Neuron (in vitro differentiated cells): ENCODE measurements at regions not wholly inside any gene's neighbourhood (a gene's known extent, or its start where the extent isn't known, plus 50 kb on each side); places are given as distances from the start of the nearest gene placed in this dataset.

Experiments used
- H2AFZ ChIP-seq: one replicate; pipeline ENCODE4 v1.6.1; 2013; ENCODE audit warnings: low read depth, mild to moderate bottlenecking, inconsistent platforms, low read length, moderate library complexity
- H3K27me3 ChIP-seq: one replicate; pipeline ENCODE4 v1.6.1; 2013; ENCODE audit warnings: low read length; ENCODE audit not compliant: insufficient read depth
- H3K36me3 ChIP-seq: one replicate; pipeline ENCODE4 v1.6.1; 2013; ENCODE audit warnings: low read length; ENCODE audit not compliant: insufficient read depth
- H3K4me1 ChIP-seq: one replicate; pipeline ENCODE4 v1.6.1; 2013; ENCODE audit warnings: low read length; ENCODE audit not compliant: insufficient read depth
- H3K4me3 ChIP-seq: 2 replicates; pipeline ENCODE4 v1.5.1; 2013; ENCODE audit warnings: mild to moderate bottlenecking, low read length, moderate library complexity
- H3K9me3 ChIP-seq: one replicate; pipeline ENCODE4 v1.6.1; 2013; ENCODE audit warnings: low read length

DNA sequence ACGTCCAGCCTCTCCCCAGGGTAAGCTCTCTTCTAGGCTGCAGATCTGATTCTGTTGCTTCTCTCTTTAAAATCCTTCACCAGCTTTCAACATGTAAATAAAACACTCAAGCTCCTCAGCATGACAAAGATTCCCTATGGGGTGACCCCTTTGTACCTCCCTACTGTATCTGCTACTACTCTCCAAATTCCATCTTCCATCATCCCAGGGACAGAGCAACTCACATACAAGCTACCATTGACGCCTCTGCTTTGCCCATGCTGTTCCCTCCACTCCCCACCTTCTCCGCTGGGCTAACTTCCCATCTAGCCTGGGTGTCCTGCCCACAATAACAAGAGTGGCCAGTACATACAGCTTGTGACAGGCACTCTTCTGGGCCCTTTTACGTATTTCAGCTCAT, 207.5 kb upstream of the ZBED5 start:
- H3K9me3 ChIP-seq, result no peaks in the 10 kb centered on the region
- H3K4me3 ChIP-seq, result no peak overlapping the region
- H3K36me3 ChIP-seq, result no peaks in the 10 kb centered on the region
- H3K27me3 ChIP-seq, result no peaks in the 10 kb centered on the region
- H2AFZ ChIP-seq, result no peak overlapping the region
- no peaks in the 10 kb centered on the region for H3K4me1 ChIP-seq

DNA sequence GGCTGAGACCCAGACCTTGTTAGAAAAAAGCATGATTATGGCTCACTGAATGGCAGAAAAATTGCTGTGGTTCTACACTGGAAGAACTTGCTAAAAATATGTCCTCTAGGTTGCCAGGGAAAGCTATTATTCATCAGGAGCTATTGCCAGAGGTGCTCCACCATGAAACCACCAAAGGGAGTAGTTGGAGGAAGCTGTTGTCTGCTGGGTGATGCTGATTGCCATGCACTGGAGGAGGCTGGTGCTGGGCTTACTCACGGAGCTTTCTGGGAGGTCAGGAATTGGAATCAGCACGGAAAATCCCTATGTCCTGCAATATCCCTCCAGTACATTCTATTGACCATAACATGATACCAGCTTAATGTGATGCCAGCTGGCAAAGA, 199.6 kb upstream of the ZBED5 start:
- H3K36me3 ChIP-seq, result no peaks in the 10 kb centered on the region
- no peaks in the 10 kb centered on the region for H3K27me3 ChIP-seq
- H3K9me3 ChIP-seq, result peaks cover 3% of the 10 kb centered on the region
- H3K4me1 ChIP-seq, result no peaks in the 10 kb centered on the region
- H3K4me3 ChIP-seq, result no peak overlapping the region
- H2AFZ ChIP-seq, result no peak overlapping the region

DNA sequence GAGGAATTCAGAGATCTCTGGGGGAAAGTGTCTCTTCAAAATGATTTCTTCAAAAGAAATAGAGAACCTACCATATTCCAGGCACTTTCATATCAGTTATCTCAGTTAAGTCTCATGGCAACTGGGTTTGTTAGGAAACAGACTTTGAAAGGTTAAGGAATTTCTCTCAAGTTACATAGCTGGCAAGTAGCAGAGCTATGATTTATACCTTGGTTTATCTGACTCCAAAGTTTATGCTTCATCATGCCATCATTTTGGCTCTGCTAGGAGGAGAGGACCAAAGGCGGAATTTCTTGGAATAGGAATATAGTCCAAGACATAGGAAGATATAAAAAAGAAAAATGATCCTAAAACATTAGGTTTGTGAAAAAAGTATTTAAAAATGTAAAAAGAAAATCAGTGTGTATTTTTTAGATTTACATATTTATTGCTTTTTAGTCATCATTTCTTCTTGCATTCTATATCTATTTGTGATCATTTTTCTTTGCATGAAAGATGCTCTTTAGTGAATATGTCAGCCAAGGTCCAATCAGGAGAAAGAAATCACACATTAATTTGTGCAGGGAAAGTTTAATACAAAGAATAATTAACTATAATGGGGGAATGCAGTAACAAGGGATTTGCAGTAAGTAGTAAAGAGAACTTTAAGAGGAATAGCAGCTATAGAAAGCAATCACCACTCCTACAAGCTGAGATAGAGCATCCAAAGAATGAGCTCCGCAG, 199.1 kb upstream of the ZBED5 start:
- Histone ChIP-seq H3K4me3 (no peak overlapping the region), H3K9me3 (peaks cover 3% of the 10 kb centered on the region), H3K36me3 (no peaks in the 10 kb centered on the region), H2AFZ (no peak overlapping the region), H3K27me3 (no peaks in the 10 kb centered on the region), H3K4me1 (no peaks in the 10 kb centered on the region)

DNA sequence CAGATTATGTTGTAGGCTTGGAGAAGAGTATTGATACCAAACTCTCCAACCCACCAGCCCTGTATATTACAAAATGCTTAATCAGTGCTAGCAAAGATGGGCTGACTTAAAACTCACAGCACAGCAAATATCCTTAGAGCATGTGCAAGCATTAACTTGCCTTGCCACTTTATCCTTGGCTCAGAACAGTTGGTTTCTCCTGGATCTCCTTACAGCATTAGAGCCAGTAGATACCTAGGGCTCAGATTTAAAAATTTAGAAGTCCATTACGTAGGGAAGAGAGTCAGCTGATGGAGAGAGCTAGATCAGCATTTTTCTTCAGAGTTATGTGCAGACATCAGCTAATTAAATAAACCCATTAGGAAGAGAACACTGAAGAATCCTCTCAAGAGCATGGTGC, 198.5 kb upstream of the ZBED5 start:
- H3K4me1 ChIP-seq, result no peaks in the 10 kb centered on the region
- no peak overlapping the region for H3K4me3 ChIP-seq
- H3K9me3 ChIP-seq, result peaks cover 3% of the 10 kb centered on the region
- no peak overlapping the region for H2AFZ ChIP-seq
- no peaks in the 10 kb centered on the region for H3K27me3 ChIP-seq
- no peaks in the 10 kb centered on the region for H3K36me3 ChIP-seq

DNA sequence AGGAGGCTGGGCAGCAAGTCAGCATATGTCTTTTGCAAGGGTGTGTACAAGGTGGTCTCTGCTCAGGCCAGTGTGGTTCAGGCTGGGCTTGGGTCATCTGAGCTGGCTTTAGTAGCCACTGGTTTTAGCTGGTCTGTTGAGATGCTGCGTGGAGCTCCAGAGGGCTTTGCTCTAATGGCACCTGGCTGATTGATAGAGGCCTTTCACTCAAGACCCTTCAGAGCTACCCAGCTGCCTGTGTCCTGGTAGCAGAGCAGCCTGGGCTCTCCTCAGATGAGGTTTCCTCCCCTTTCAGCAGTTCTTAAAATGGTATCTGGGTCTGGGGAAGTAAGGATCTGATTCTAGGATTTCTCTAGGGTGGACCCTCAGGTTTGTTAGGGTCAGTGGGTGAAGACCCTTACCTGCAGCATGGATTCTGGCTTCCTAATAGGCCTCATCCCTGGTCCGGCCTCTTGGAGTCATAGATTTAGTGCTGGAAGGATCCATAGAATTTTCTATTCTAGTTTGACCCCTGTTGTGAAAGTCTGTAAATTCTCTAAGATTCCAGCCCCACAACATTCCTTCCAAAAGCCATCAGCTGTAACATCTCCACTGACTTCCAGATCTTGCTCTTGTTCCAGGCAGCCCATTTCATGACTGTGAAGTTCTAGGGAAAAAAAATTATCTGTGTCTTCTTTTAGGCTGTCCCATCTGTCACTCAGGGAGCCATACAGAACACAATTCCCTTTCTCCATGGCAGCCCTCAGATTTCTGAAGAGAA, 190.2 kb upstream of the ZBED5 start:
- Histone ChIP-seq H3K36me3 (no peaks in the 10 kb centered on the region), H3K4me3 (no peak overlapping the region), H3K9me3 (no peaks in the 10 kb centered on the region), H3K27me3 (peaks cover 4% of the 10 kb centered on the region), H3K4me1 (no peaks in the 10 kb centered on the region), H2AFZ (no peak overlapping the region)

DNA sequence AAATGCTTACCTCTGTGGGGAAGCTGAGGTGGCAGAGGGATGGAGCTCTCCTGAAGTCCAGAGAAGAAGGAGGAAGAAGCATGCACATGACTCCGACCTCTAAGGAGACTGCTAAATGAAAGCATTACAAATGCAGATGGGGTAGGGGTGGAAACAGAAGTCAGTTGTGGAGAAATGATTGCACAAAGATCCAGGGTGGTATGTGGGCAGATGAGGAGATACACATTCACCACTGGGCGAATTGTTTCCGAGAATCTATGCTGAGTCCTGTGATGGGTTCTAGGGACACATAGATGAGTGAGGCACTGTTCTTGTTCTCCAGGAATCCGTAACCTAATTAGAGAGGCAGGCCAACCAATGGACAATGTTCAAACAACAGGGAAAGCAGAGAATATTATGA, 188.9 kb upstream of the ZBED5 start:
- Histone ChIP-seq H3K4me3 (no peak overlapping the region), H3K36me3 (no peaks in the 10 kb centered on the region), H2AFZ (no peak overlapping the region), H3K4me1 (no peaks in the 10 kb centered on the region), H3K27me3 (peaks cover 4% of the 10 kb centered on the region), H3K9me3 (no peaks in the 10 kb centered on the region)

DNA sequence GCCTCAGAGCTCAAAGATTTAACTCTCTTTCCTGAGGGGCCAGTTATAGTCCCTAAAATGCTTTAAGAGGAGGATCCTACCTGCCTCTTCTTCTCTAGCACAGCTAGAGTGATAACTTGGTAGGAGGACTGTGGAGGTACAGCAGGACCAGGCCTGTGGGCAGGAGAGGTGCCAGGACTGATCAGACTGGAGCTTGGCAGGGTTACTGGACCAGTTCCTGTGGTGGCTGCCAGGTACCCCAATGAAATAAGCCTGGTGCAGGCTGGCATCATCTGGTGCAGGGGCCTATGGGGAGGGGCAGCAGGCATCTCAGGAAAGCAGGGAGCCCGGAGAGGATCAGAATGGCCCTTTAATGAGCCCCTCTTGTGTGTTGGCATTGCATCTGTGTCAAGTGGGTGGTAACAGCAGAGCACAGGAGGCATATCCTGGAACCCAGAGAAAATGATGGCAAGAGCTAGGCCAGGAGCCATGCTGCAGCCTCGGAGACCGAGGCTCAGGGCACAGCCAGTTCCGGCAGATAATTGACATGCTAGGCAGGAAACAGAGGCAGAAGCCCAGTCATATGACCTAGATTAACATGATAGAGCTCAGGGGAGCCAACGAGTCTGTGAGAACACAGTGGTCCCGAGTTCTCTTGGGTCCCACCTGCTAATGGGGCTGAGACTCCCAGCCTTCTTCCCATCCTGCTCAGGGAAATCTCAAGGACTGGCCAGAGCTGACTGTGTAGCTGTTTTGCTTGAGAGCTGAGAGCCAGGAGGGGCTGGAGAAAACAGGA, 187.5 kb upstream of the ZBED5 start:
- Histone ChIP-seq H3K36me3 (no peaks in the 10 kb centered on the region), H3K4me3 (no peak overlapping the region), H3K27me3 (peaks cover 4% of the 10 kb centered on the region), H3K9me3 (no peaks in the 10 kb centered on the region), H3K4me1 (no peaks in the 10 kb centered on the region), H2AFZ (no peak overlapping the region)

DNA sequence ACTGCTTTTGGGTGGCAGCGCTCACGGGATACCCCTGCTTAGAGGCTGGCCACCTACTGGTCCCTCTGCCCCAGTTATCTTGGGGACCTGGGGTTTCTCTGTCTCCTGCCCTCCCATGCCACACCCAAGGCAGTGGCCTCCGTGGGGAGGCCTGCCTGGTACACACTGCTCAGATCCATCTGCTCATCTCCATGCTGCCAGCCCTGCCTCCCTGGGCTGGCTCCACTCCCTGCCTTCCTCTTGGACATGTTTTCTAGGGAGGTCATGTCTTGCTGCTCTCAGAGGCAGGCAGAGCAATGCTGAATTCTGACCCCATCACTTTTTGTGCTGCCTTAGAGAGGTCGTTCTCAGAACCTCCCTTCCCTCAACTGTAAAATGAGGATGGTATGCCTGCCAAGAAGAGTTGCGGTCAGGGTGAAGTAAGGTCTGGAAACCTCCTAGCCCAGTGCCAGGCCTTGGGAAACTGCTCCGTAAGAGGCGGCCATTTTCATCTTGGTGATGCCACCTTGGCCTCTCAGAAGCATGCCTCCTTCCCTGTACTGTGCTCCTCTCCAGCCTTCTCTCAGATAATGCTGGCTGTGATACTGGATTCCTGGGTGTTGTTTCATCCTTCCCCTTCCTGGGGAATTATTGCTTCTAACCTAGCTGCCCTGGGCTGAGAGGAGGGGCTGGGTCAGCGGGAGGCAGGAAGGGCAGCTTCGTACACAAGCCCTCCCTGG, 186.4 kb upstream of the ZBED5 start:
- Histone ChIP-seq H3K36me3 (no peaks in the 10 kb centered on the region), H3K4me1 (no peaks in the 10 kb centered on the region), H2AFZ (no peak overlapping the region), H3K4me3 (no peak overlapping the region), H3K27me3 (peaks cover 4% of the 10 kb centered on the region), H3K9me3 (no peaks in the 10 kb centered on the region)

DNA sequence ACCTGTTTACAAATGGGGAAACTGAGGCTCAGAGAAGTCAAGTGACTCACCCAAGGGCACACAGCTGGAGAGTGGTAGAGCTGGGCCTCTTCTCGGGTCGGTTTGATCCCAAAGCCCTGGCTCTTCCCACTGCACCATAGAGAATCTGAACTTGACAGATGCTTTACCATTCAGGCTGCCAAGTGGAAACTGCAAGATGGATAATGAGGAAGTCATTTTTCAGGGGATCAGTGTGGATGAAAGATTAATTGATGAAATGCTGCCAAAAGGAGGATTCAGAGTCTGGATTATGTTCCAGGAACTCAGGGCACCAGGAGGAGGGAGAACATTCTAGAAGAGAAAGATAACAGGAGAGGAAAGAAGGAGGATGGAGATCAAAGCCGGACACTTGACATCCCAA, 185.9 kb upstream of the ZBED5 start:
- Histone ChIP-seq H3K36me3 (no peaks in the 10 kb centered on the region), H3K27me3 (peaks cover 4% of the 10 kb centered on the region)

DNA sequence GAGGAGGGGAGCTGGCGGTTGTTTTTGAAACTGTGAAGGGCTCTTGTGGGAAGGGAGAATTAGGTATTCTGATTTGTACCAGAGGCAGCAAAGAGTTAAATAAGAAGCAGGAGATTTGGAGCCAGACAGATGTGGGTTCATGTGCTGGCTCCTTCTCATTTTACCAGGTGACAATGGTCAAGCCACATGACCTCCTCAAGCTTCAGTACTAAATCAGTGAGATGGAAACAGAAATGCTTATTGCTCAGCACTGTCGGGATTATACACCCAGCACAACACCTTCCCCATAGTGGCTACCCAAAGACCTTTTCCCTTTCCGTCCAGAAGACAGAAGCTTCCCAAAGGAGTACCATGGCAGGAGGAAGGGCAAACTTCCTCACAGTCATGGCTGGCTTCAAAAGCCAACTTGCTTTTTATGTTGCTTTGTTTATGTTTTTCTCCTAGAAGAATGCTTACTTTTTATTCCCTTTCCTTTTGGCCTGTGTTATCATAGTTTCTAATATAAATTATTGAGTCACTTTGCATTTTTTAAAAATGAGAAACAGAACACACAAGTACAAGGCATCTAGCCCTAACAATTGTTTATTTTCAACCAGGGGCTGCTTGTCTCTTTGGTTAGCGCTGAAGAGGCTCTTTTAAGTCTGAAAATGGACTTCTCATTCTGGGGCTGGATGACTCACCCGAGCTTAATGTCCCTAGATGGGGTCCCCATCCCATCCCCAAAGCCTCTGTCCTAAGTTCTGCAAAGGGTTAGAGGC, 181.5 kb upstream of the ZBED5 start:
- Histone ChIP-seq H3K9me3 (no peaks in the 10 kb centered on the region), H3K36me3 (no peaks in the 10 kb centered on the region), H2AFZ (no peak overlapping the region), H3K4me1 (no peaks in the 10 kb centered on the region), H3K4me3 (no peak overlapping the region), H3K27me3 (peaks cover under 1% of the 10 kb centered on the region)

More for the DNA sequence above, 185.9 kb upstream of the ZBED5 start:
- H3K4me1 ChIP-seq, result no peaks in the 10 kb centered on the region
- no peaks in the 10 kb centered on the region for H3K9me3 ChIP-seq
- H2AFZ ChIP-seq, result no peak overlapping the region
- no peak overlapping the region for H3K4me3 ChIP-seq

DNA sequence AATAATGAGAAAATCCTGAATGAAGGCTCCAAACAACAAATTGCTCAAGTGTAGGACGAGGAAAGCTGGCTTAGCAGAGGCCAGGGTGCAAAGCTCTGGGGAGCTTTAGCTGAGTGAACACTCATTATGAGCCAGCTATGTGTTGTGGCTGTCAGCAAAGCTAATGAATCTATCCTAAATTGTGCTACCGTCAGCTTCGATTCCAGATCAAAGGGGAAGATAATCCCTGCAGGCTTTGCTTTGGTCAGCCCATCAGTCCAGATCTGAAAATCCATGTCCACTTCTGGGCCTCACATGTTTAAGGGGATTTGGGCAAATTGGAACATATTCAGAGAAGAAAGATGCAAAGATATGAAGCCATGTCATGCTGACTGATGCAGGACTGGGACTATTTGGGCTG, 180.9 kb upstream of the ZBED5 start:
- no peaks in the 10 kb centered on the region for H3K4me1 ChIP-seq
- H3K4me3 ChIP-seq, result no peak overlapping the region
- no peaks in the 10 kb centered on the region for H3K9me3 ChIP-seq
- no peak overlapping the region for H2AFZ ChIP-seq
- H3K27me3 ChIP-seq, result no peaks in the 10 kb centered on the region
- no peaks in the 10 kb centered on the region for H3K36me3 ChIP-seq

DNA sequence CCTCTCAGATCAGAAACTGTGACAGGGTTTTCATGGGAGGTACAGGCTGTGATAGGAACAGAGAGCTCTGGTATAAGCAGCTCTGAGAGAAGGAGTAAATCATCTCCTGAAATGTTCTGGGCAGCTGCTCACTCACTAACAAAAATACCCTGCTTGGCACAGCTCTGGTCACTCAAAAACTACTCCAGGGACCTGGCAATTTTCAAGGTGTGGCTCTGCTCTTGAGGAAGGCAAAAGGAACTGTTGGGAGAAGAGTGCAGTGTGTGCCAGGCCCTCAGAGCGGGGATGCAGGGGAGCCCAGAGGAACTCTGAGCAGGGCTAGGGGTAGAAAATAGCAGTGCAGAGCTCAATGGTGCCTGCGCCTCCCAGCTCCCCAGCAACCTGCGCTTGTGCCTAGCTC, 180.5 kb upstream of the ZBED5 start:
- Histone ChIP-seq H3K4me3 (no peak overlapping the region), H3K9me3 (no peaks in the 10 kb centered on the region), H3K36me3 (no peaks in the 10 kb centered on the region), H2AFZ (no peak overlapping the region), H3K4me1 (no peaks in the 10 kb centered on the region), H3K27me3 (no peaks in the 10 kb centered on the region)
